ENCODE measurements at regions not wholly inside any gene's neighbourhood (a gene's known extent, or its start where the extent isn't known, plus 50 kb on each side); places are given as distances from the start of the nearest gene placed in this dataset.
"Not testable (repeated sequence)": the region's sequence is repeated elsewhere in the genome, so short reads cannot be mapped to it uniquely, and the experiment has no call there.

DNA sequence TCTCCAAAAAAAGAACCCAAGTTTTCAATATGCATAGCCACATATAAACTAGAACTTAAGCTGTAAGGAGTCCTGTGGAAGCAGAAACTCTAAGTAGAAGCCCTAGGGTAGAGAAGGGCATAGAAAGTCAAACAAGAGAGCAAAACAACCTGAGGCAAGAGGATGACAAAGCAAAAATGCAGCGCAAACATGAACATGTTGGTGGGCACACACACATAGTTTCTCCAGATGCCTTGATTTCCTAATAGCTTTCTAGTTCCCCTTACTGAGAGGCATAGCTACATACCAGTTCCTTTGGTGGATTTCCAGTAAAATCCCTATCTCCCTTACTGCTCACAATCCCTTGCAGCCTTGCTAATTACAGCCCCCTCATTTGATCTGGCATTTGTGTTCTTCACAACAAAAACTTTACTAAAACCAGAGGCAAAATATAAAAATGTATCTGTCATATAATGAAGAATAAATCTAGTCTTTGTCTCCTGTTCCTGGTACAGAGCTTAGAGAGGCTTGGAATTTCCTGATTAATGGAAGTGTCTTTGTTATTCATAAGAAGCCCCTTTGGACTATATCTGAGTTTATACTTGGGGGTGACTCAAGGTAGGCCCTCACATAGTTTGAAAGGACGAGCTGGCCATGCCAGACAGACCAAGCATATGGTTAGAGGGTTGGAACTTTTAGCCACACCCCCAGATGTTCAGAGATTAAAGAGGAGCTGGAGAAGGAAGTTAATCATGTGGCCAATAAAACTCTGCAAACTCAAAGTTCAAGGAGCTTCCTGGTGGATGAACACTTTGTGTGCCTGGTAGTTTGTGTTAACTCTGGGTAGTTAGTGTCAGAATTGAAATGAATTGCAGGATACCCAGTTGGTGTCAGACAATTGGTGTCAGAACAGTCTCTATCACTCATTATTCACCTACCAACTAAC is 52.7 kb upstream of the ZCCHC13 start:
- DNase-seq (ENCODE audit: low read depth in 2 of 2): no peak

GRCh38 chrX:74250574-74250973 is 53.4 kb upstream of the ZCCHC13 start:
- DNase-seq (ENCODE audit: low read depth in 2 of 2): no peak

DNA sequence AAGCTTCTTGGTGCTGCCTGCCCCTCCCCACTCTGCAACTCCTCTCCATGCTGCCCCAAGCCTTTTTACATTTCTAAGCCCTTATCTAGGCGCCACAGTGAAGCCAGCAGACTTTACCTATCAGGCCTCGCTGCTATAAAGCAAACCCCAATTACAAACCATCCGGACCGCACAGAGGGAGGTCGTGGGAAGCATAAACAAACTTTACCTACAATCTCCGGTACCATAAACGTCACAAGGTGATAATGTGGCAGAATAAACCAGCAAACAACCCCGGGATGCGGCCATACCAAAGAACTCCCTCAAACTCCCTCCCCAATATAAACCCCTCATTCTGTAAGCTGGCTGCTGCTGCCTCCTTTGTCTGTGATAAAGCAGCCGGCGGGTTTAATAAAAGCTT is 54.0 kb upstream of the ZCCHC13 start:
- no peak for DNase-seq (ENCODE audit: low read depth in 2 of 2)

- no peak for DNase-seq (ENCODE audit: low read depth in 2 of 2)
These were observed 55.1 kb upstream of the ZCCHC13 start for GRCh38 chrX:74248889-74249288.

DNA sequence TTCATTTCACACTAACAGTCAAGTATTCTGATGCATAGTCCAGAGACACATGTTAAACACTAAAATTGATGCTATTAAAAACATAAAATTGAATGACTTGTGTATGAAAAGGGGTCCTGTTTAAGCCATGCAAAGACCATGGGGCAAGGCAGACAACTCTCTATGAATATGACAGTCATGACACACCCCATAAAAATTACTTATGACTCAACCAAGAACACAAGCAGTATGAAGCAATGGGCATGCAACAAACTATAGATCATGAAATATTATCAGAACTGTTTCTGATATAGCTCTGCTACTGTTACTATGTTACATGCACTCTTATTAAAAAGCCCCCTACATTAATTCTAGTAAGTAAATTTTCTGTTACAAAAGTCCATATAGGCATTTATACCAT is 57.5 kb upstream of the ZCCHC13 start:
- DNase-seq (ENCODE audit: low read depth in 2 of 2): no peak

DNA sequence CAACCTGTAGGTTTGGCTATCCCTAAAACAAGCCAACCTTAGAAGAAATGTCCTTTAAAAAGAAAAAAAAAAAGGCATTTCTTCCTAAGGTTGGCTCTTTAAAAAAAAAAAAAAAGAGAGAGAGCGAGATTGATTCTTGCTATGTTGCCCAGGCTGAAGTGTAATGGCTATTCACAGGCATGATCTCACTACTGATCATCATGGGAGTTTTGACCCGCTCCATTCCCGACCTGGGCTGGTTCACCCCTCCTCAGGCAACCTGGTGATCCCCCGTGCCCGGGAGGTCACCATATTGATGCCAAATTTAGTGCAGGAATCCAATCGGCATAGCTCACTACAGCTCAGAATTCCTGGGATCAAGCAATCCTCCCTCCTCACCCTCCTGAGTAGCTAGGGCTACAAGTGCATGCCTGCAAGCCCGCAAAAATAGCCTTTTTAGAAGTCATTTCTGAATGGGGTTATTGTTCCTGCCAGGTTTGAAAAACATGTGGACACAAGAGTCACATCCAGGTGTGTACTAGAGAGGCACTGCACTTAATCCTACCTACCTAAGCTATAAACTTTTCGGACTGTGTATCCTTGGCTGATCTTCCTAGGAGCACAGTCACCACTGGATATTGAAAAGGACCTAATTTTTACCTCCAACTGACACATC is 61.4 kb upstream of the ZCCHC13 start:
- DNase-seq (ENCODE audit: low read depth in 2 of 2): no peak

GRCh38 chrX:74242050-74242449 is 61.9 kb upstream of the ZCCHC13 start:
- no peak for DNase-seq (ENCODE audit: low read depth in 2 of 2)

DNA sequence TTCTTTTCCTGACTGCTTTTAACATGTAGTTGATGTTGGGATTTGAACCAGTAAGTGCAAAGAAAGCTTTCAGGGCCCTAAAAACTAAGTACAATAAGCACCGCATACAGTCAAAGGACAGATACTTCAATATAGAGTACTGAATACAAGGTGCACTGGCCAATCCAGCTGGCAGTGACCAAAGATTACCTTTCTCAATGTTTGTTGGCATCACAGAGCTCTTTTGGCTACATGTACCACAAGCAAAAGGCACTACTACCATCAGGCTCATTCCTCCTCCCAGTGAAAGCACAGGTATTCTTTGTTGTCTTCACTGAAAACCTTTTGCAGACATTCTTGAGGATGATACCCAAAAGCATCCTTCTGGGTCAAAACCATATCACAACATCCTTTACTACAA is 65.2 kb upstream of the ZCCHC13 start:
- DNase-seq (ENCODE audit: low read depth in 2 of 2): no peak

- no peak for DNase-seq (ENCODE audit: low read depth in 2 of 2)
These were observed 69.2 kb upstream of the ZCCHC13 start for GRCh38 chrX:74234818-74235217.

DNA sequence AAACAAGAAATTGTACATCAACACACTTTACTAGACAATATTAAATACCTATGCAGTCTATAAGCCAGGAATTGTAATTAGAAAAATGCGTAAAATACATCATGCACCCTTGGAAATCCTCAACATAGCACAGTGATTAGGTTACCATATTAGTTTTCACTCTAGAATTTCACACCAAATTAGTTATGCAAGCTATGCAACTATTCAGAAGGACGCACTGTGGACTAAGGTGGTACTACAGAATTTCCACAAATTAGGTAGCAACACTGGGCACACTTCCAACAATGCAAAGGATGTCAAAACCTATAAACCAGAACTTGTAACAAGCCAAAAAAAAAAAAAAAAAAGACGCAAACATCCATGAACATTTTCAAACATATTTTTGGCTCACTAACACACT is 71.1 kb upstream of the ZCCHC13 start:
- no peak for DNase-seq (ENCODE audit: low read depth in 2 of 2)

GRCh38 chrX:74231625-74232024 is 72.4 kb upstream of the ZCCHC13 start:
- no peak for DNase-seq (ENCODE audit: low read depth in 2 of 2)

- DNase-seq (ENCODE audit: low read depth in 2 of 2): no peak
These were observed 73.9 kb upstream of the ZCCHC13 start for GRCh38 chrX:74230094-74230493.

DNA sequence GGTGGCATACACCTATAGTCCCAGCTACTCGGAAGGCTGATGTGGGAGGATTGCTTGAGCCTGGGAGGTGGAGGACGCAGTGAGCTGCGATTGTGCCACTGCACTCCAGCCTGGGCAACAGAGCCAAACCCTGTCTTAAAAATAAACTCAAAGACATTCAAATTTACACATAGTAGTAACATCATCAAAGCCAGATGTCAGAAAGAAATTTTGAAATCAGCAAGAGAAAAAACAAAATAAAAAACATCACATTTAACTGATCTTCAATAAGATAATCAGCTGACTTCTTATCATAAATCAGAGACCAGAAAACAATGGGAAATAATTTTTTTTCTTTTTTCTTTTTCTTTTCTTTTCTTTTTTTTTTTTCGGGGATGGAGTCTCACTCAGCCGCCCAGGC is 78.9 kb upstream of the ZCCHC13 start:
- no peak for DNase-seq (ENCODE audit: low read depth in 2 of 2)

DNA sequence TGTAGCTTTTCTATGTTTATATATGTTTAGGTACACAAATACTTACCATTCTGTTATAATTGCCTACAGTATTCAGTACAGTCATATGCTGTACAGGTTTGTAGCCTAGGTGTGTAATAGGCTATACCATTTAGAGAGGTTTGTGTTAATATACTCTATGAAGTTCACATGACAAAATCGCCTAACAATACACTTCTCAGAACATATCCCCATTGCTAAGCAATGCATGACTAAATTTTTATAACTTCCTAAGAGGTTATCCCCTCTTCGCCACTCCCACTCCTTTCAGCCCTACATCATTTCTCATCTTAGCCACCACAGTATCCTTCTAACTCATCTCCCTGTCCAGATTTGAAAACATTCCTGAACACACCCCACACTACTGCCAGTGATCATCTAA is 83.7 kb upstream of the ZCCHC13 start:
- no peak for DNase-seq (ENCODE audit: low read depth in 2 of 2)

DNA sequence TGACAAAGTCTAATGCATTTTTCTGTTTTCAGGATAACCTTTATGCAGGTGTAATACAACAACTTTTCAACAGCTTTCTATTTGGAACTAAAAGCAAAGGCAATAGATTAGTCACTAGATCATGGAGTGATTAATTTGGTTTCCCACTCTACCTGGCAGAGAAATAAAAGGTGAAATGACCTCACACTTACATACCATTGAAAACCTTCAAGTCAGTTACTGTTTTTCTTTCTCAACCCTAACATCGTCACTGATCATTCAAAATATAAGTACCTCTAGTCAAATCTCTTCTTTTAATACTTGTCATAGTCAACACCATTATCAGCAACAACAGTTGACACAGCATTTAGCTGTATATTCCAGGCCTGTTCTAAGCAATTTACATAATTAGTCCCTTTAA is 85.1 kb upstream of the ZCCHC13 start:
- DNase-seq (ENCODE audit: low read depth in 2 of 2): no peak

DNA sequence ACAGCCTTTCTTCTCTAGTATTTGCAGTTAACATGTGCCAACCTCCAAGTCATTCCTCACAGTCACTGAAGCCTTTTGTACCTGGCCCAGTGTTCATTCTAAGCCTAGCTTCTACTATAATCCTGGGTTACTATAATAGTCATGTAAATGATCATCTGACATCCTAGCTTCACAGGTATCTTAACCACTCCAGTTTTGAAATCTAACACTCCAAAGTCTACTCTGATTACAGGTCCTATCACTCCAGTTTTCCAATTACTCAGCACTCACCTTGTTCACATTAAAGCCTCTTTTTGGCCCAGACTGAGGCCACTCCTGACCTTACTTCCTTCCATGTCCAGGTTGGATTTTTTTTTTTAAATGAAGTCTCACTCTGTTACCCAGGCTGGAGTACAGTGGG is 87.6 kb upstream of the ZCCHC13 start:
- DNase-seq (ENCODE audit: low read depth in 2 of 2): no peak

- no peak for DNase-seq (ENCODE audit: low read depth in 2 of 2)
These were observed 92.1 kb upstream of the ZCCHC13 start for GRCh38 chrX:74211911-74212310.

DNA sequence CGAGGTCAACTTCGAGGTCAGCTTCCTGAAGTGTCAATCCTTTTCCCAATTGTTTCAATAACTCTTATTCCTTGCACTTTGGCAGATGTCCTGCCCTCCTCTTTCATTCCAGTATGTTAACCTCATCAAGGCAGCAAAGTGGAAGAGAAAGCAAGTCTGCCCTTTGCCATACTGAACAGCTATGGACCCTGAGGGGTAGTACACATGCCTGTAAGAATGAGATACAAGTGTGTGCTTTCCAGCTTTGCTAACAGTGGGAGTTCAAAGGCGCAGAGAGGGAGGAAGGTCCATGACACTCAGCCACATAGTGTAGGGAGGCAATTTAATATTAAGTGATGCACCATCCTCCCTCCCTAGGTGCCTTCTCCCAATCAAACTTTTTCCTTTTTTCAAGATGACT is 96.4 kb upstream of the ZCCHC13 start:
- no peak for DNase-seq (ENCODE audit: low read depth in 2 of 2)

DNA sequence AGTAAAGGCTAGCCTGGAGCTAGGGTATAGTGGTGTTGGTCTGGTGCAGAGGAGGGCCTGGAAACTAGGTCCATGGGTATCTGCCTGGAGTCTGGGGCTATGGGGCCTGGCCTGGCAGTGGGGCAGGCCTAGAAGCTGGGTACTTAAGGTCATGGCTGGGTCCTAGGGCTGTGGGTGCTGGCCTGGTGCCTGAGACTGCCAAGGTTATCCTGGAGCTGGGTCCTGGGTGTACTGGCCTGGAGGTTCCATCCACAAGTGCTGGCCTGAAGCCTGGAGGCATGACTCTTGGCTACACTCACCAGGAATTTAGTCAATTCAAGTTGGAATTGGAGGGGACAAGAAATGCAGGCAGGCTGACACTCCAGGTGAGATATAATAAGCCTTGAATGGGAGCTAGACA is 108.4 kb upstream of the ZCCHC13 start:
- DNase-seq (ENCODE audit: low read depth in 2 of 2): no peak

DNA sequence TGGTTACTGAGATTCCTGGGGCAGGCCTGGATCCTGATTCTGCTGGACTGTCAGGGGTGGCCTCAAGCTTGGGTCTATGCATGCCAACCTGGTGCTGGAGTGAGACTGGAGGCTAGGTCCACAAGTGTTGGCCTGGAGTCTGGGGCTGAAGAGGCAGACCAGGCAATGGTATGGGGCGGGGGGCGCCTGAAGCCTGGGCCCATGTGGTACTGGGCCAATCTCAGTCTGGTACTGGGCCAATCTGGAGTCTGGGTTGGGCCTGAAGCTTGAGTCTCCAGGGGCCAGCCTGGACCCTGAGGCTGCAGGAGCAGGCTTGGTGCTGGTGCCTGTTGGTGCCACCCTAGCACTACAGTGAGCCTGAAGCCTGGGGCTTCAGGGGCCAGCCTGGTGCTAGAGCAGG is 108.9 kb upstream of the ZCCHC13 start:
- DNase-seq (ENCODE audit: low read depth in 2 of 2): no peak

DNA sequence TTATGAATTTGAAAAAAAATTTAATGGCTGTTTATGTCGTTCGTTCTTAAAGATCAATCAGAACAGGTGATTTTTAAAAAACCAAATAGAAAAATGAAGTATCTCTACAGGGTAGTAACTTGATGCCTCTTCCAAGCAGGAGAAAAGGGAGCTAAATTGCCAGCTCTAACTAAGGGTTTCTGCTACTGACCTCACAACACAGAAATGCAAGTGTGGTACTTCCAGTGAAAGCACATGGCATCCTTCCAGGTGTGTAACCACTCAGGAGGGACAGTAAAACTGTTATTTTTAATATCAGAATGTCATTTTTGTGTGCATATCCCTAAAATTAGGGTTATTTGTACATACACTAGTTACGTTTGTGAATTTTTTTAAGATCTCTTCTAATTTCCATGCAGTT is 116.8 kb upstream of the ZCCHC13 start:
- no peak for DNase-seq (ENCODE audit: low read depth in 2 of 2)

DNA sequence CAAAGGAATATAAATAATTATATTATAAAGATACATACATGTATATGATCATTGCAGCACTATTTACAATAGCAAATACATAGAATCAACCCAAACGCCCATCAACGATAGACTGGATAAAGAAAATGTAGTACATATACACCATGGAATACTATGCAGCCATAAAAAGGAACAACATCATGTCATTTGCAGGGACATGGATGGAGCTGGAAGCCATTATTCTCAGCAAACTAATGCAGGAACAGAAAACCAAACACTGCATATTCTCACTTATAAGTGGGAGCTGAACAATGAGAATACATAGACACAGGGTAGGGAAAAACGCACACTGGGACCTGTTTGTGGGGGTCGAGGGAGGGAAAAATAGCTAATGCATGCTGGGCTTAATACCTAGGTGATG is 120.9 kb upstream of the ZCCHC13 start:
- DNase-seq (ENCODE audit: low read depth in 2 of 2): not testable (repeated sequence)

- not testable (repeated sequence) for DNase-seq (ENCODE audit: low read depth in 2 of 2)
These were observed 122.0 kb upstream of the ZCCHC13 start for GRCh38 chrX:74181976-74182375.

Data from activated CD8-positive, alpha-beta memory T cell treated with anti-CD3 and anti-CD28 coated beads for 4 hours (primary cell).